ENCODE measurements at regions not wholly inside any gene's neighbourhood (a gene's known extent, or its start where the extent isn't known, plus 50 kb on each side); places are given as distances from the start of the nearest gene placed in this dataset.
"Not testable (repeated sequence)": the region's sequence is repeated elsewhere in the genome, so short reads cannot be mapped to it uniquely, and the experiment has no call there.

DNA sequence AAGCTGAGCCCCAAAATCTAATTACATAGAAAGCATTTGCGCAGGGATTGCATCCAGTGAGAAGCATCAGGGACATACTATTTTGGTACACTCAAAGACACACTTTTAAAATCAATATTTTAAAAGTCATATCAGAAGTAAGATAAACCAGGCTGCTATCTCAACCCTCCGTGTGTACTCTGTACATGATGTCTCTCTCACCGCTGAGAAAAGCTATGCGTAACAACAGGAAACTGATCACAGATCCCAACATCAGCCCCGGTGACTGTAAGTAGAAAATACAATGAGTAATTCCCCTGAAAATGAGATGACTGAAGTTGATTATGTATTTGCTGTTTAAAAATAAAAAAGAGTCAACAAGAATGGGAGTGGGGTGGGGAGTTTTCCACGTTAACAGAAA is 329.8 kb downstream of the BCL2L11 start:
- TF ChIP-seq, protein P1, sequence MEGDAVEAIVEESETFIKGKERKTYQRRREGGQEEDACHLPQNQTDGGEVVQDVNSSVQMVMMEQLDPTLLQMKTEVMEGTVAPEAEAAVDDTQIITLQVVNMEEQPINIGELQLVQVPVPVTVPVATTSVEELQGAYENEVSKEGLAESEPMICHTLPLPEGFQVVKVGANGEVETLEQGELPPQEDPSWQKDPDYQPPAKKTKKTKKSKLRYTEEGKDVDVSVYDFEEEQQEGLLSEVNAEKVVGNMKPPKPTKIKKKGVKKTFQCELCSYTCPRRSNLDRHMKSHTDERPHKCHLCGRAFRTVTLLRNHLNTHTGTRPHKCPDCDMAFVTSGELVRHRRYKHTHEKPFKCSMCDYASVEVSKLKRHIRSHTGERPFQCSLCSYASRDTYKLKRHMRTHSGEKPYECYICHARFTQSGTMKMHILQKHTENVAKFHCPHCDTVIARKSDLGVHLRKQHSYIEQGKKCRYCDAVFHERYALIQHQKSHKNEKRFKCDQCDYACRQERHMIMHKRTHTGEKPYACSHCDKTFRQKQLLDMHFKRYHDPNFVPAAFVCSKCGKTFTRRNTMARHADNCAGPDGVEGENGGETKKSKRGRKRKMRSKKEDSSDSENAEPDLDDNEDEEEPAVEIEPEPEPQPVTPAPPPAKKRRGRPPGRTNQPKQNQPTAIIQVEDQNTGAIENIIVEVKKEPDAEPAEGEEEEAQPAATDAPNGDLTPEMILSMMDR (IDR thresholded peaks at IDR 0.05) = not testable (repeated sequence)
- TF ChIP-seq EZH2 (IDR thresholded peaks at IDR 0.05; ENCODE audit: borderline replicate concordance, insufficient read depth, low read depth, low read length, poor library complexity, severe bottlenecking) = not testable (repeated sequence)
